ENCODE measurements at regions not wholly inside any gene's neighbourhood (a gene's known extent, or its start where the extent isn't known, plus 50 kb on each side); places are given as distances from the start of the nearest gene placed in this dataset.
"Not testable (repeated sequence)": the region's sequence is repeated elsewhere in the genome, so short reads cannot be mapped to it uniquely, and the experiment has no call there.

DNA sequence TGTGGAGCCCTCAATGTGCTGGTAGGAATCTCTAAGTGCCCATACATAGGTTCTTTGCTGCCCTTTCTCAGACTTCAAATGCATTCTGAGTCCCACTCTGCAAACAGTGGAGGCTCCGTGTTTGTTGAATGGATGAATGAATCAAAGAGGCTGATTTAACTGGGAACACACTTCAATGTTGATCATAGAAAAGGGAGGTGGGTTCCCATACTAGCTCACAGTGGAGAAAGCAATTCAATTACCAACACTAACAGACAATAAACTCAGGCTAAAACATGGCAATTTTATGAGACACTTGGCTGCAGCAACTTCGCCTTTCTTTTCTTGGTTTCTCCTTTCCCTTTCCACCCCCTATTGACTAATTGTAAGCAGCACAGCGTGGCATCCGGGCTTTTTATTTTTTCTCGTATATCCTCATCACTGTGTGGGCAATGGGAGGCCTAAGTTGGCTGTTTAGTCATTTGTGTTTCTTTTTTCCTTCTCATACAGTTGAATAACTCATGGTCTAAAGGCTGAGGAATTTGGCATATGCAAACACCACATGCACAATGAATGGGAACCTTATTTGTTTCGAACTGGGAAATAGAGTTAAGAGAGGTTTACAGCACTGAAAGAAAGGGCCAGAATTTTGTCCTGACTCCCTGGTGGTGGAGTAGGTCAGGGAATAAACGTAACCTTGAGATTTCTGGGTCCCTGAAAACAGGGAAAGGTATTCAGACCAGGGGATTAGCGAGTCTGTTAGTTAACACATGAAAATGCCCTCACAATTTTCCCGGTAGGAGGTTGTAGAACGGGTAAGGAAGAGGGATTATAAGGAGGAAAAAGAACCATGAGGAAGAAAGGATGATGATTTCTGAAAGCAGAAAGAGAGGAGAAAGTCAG is 858.5 kb downstream of the KCNMA1 start:
- H3K4me3 ChIP-seq (ENCODE audit: low read length in 2 of 2) = no peak overlapping the region
- Mint-ChIP-seq H3K36me3 (no peaks in the 10 kb centered on the region), H3K4me1 (no peaks in the 10 kb centered on the region), H3K27me3 (no peaks in the 10 kb centered on the region), H3K9me3 (peaks cover 0 to 15% (median 8%) of the 10 kb centered on the region in 8 donors), H3K27ac (no peak overlapping the region), H3K4me3 (no peak overlapping the region)
- POLR2A ChIA-PET (ENCODE audit: partially characterized antibody) = no interaction called here
- CTCF ChIA-PET (ENCODE audit: partially characterized antibody) = no interaction called here
- no peak overlapping the region for H3K27ac ChIP-seq (ENCODE audit: low read depth, low read length)
- DNase-seq = no peak
- H3K9me3 ChIP-seq (ENCODE audit: control insufficient read depth in 1 of 2, low read length in 2 of 2) = no peaks in the 10 kb centered on the region
- intact Hi-C loops (cut with micrococcal nuclease) = no loop called here
- no peaks in the 10 kb centered on the region for H3K36me3 ChIP-seq (ENCODE audit: insufficient read depth, low read length)
- H3K27me3 ChIP-seq (ENCODE audit: insufficient read depth, low read length) = no peaks in the 10 kb centered on the region
- no peaks in the 10 kb centered on the region for H3K4me1 ChIP-seq (ENCODE audit: insufficient read depth, low read length)

DNA sequence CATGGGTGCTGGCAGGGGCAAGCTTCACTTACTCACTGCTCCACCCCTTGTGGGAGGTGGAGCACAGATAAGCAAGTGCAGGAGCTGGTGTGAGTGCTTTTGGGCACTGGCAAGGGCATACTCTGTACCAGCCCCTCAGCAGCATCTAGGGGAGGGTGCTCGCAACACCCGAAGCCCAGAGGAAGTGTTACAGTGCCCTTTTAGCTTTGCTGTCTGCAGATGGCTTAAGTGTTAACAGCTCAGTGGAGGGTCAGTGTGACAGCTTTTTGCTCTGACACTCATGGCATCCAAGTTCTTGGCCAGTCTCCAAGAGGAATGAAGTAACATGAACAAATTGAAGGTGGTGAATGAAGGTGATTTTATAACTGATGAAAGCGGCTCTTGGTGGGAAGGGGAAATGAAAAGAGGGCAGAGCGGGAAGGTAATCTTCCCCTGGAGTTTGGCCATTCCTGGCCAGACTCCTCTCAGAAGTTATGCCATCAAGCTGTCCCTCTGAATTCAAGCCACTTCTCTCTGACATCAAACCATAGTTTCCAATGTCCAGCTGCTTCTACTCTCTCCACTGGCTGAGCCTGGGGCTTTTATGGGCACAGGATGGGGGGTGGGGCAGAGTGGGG is 862.5 kb downstream of the KCNMA1 start:
- Histone ChIP-seq H3K4me3 (ENCODE audit: low read length in 2 of 2) (no peak overlapping the region), H3K27me3 (ENCODE audit: insufficient read depth, low read length) (no peaks in the 10 kb centered on the region), H3K4me1 (ENCODE audit: insufficient read depth, low read length) (no peaks in the 10 kb centered on the region), H3K9me3 (ENCODE audit: control insufficient read depth in 1 of 2, low read length in 2 of 2) (no peaks in the 10 kb centered on the region), H3K27ac (ENCODE audit: low read depth, low read length) (no peak overlapping the region), H3K36me3 (ENCODE audit: insufficient read depth, low read length) (no peaks in the 10 kb centered on the region)
- no peaks in the 10 kb centered on the region for H3K27me3 Mint-ChIP-seq
- H3K27ac Mint-ChIP-seq = no peak overlapping the region
- H3K36me3 Mint-ChIP-seq = no peaks in the 10 kb centered on the region
- H3K9me3 Mint-ChIP-seq = peaks cover 0 to 12% (median 6%) of the 10 kb centered on the region in 8 donors
- H3K4me3 Mint-ChIP-seq = no peak overlapping the region
- no peaks in the 10 kb centered on the region for H3K4me1 Mint-ChIP-seq
- intact Hi-C loops (cut with micrococcal nuclease) = no loop called here
- ChIA-PET POLR2A (ENCODE audit: partially characterized antibody) (no interaction called here), CTCF (ENCODE audit: partially characterized antibody) (no interaction called here)
- DNase-seq = no peak

GRCh38 chr10:76769582-76769981 is 868.0 kb downstream of the KCNMA1 start:
- Mint-ChIP-seq H3K27ac (no peak overlapping the region), H3K36me3 (no peaks in the 10 kb centered on the region), H3K4me3 (no peak overlapping the region), H3K27me3 (no peaks in the 10 kb centered on the region), H3K4me1 (no peaks in the 10 kb centered on the region), H3K9me3 (peaks cover 0 to 6% (median 2%) of the 10 kb centered on the region in 8 donors)
- no peaks in the 10 kb centered on the region for H3K4me1 ChIP-seq (ENCODE audit: insufficient read depth, low read length)
- intact Hi-C loops (cut with micrococcal nuclease) = no loop called here
- H3K27ac ChIP-seq (ENCODE audit: low read depth, low read length) = no peak overlapping the region
- no peak overlapping the region for H3K4me3 ChIP-seq (ENCODE audit: low read length in 2 of 2)
- no peaks in the 10 kb centered on the region for H3K9me3 ChIP-seq (ENCODE audit: control insufficient read depth in 1 of 2, low read length in 2 of 2)
- no peak for DNase-seq
- ChIA-PET POLR2A (ENCODE audit: partially characterized antibody) (no interaction called here), CTCF (ENCODE audit: partially characterized antibody) (no interaction called here)
- no peaks in the 10 kb centered on the region for H3K27me3 ChIP-seq (ENCODE audit: insufficient read depth, low read length)
- H3K36me3 ChIP-seq (ENCODE audit: insufficient read depth, low read length) = no peaks in the 10 kb centered on the region

- no peaks in the 10 kb centered on the region for H3K36me3 Mint-ChIP-seq
- Histone ChIP-seq H3K36me3 (ENCODE audit: insufficient read depth, low read length) (no peaks in the 10 kb centered on the region), H3K9me3 (ENCODE audit: control insufficient read depth in 1 of 2, low read length in 2 of 2) (no peaks in the 10 kb centered on the region), H3K27ac (ENCODE audit: low read depth, low read length) (no peak overlapping the region), H3K4me3 (ENCODE audit: low read length in 2 of 2) (no peak overlapping the region), H3K4me1 (ENCODE audit: insufficient read depth, low read length) (no peaks in the 10 kb centered on the region), H3K27me3 (ENCODE audit: insufficient read depth, low read length) (no peaks in the 10 kb centered on the region)
- no peak for DNase-seq
- H3K9me3 Mint-ChIP-seq = peaks cover 0 to 6% (median 2%) of the 10 kb centered on the region in 8 donors
- ChIA-PET POLR2A (ENCODE audit: partially characterized antibody) (no interaction called here), CTCF (ENCODE audit: partially characterized antibody) (no interaction called here)
- no peak overlapping the region for H3K4me3 Mint-ChIP-seq
- no peaks in the 10 kb centered on the region for H3K27me3 Mint-ChIP-seq
- no peaks in the 10 kb centered on the region for H3K4me1 Mint-ChIP-seq
- intact Hi-C loops (cut with micrococcal nuclease) = no loop called here
- no peak overlapping the region for H3K27ac Mint-ChIP-seq
Observed at GRCh38 chr10:76769161-76769560, 868.4 kb downstream of the KCNMA1 start.

- intact Hi-C loops (cut with micrococcal nuclease) = no loop called here
- Histone ChIP-seq H3K9me3 (ENCODE audit: control insufficient read depth in 1 of 2, low read length in 2 of 2) (no peaks in the 10 kb centered on the region), H3K36me3 (ENCODE audit: insufficient read depth, low read length) (no peaks in the 10 kb centered on the region), H3K27ac (ENCODE audit: low read depth, low read length) (no peak overlapping the region), H3K4me1 (ENCODE audit: insufficient read depth, low read length) (no peaks in the 10 kb centered on the region), H3K27me3 (ENCODE audit: insufficient read depth, low read length) (no peaks in the 10 kb centered on the region), H3K4me3 (ENCODE audit: low read length in 2 of 2) (no peak overlapping the region)
- Mint-ChIP-seq H3K27ac (no peak overlapping the region), H3K27me3 (no peaks in the 10 kb centered on the region), H3K36me3 (no peaks in the 10 kb centered on the region), H3K9me3 (peaks cover 0 to 5% (median 0%) of the 10 kb centered on the region in 8 donors), H3K4me1 (no peaks in the 10 kb centered on the region), H3K4me3 (no peak overlapping the region)
- CTCF ChIA-PET (ENCODE audit: partially characterized antibody) = no interaction called here
- DNase-seq = no peak
- POLR2A ChIA-PET (ENCODE audit: partially characterized antibody) = no interaction called here
Observed at GRCh38 chr10:76766682-76767081, 870.9 kb downstream of the KCNMA1 start.

DNA sequence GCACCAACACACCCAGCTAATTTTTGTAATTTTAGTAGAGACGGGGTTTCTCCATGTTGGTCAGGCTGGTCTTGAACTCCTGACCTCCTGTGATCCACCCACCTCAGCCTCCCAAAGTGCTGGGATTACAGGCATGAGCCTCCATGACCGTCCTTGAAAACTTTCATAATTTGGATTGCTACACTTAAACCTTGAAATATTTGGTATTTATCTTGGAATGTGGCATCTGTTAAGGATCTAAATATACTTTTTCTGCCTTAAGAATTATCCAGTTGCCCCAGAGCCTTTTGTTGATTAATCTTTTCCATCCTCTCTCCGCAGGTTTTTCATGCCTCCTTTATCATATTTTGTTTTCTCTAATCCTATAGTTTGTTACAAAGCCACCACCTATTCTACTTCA is 872.7 kb downstream of the KCNMA1 start:
- CTCF ChIA-PET (ENCODE audit: partially characterized antibody); H3K36me3 ChIP-seq (ENCODE audit: insufficient read depth, low read length); H3K4me3 Mint-ChIP-seq; H3K36me3 Mint-ChIP-seq; H3K4me1 ChIP-seq (ENCODE audit: insufficient read depth, low read length); H3K27me3 ChIP-seq (ENCODE audit: insufficient read depth, low read length); intact Hi-C loops (cut with micrococcal nuclease); H3K4me3 ChIP-seq (ENCODE audit: low read length in 2 of 2); H3K9me3 Mint-ChIP-seq; H3K27me3 Mint-ChIP-seq; H3K27ac ChIP-seq (ENCODE audit: low read depth, low read length); H3K9me3 ChIP-seq (ENCODE audit: control insufficient read depth in 1 of 2, low read length in 2 of 2); H3K27ac Mint-ChIP-seq; DNase-seq; H3K4me1 Mint-ChIP-seq; POLR2A ChIA-PET (ENCODE audit: partially characterized antibody): not testable (repeated sequence)

- no peak overlapping the region for H3K4me3 ChIP-seq (ENCODE audit: low read length in 2 of 2)
- H3K4me1 ChIP-seq (ENCODE audit: insufficient read depth, low read length) = no peaks in the 10 kb centered on the region
- H3K9me3 Mint-ChIP-seq = peaks cover 0 to 8% (median 3%) of the 10 kb centered on the region in 8 donors
- no peaks in the 10 kb centered on the region for H3K36me3 ChIP-seq (ENCODE audit: insufficient read depth, low read length)
- no peak overlapping the region for H3K4me3 Mint-ChIP-seq
- H3K4me1 Mint-ChIP-seq = no peaks in the 10 kb centered on the region
- no peaks in the 10 kb centered on the region for H3K27me3 ChIP-seq (ENCODE audit: insufficient read depth, low read length)
- intact Hi-C loops (cut with micrococcal nuclease) = no loop called here
- CTCF ChIA-PET (ENCODE audit: partially characterized antibody) = no interaction called here
- H3K27ac Mint-ChIP-seq = no peak overlapping the region
- H3K27me3 Mint-ChIP-seq = no peaks in the 10 kb centered on the region
- H3K27ac ChIP-seq (ENCODE audit: low read depth, low read length) = no peak overlapping the region
- H3K9me3 ChIP-seq (ENCODE audit: control insufficient read depth in 1 of 2, low read length in 2 of 2) = no peaks in the 10 kb centered on the region
- DNase-seq = no peak
- no peaks in the 10 kb centered on the region for H3K36me3 Mint-ChIP-seq
- POLR2A ChIA-PET (ENCODE audit: partially characterized antibody) = no interaction called here
Observed at GRCh38 chr10:76764177-76764576, 873.4 kb downstream of the KCNMA1 start.
